HL-60/S4 treated with phorbol 12-myristate 13-acetate at 8.2 ng/mL for 4 days and 3 days (cell line): ENCODE measurements at regions not wholly inside any gene's neighbourhood (a gene's known extent, or its start where the extent isn't known, plus 50 kb on each side); places are given as distances from the start of the nearest gene placed in this dataset.

Experiments
- in situ Hi-C: fragments of 300-500 bp; cut with MboI; formaldehyde crosslinking; loops from 2 replicates; pipeline ENCODE4 v1.15.0; 2022; ENCODE audit warnings: low sequenced_read_pairs

DNA sequence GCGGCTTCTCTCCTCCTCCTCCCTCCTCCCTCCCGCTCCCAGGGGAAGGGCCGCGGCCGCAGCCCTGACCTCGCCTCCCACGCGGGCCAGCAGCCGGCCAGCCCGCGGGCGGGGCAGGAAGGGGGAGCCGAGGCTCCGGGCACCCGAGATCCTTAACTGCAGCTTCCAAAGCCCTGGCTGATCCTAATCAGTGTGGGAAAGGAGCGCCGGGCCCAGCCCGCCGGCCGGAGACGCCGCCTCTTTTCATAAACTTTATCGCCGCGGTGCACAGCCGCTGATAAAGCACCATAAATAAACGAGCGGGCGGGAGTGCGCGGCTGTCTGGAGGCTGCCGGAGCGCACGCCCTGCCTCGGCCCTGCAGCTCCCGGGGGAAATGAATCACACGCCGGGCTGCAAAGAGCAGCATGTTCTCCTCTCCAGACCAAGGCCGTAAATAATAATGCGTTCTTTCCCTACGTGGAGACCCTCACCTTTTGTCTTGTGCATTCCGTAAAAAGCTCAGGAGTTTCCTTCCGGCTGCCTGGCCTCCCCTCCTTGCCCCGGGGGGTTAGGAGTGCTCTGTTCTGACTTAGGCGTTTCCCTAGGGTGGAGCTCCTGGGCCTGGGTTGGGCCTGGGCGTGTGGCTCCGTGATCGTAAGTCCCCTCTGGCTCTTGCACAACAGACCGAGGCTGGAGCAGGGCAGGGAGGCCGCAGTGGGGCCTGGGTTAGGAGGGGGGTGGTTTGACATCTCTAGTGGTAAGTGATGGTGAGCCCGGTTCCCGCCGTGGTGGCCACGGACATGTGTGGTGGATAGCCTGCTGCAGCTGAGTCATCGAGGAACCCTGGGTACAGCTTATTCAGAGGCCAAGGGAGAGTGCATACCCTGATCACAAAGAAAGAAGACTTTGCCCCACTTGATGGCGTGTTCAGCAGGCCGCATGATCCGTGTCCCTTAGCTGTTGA is 132.6 kb upstream of the HES1 start:
- in situ Hi-C loops = no loop called here

GRCh38 chr3:194005930-194006501 is 129.9 kb upstream of the HES1 start:
- in situ Hi-C loops = no loop called here

- in situ Hi-C loops = no loop called here
These were observed 128.2 kb upstream of the HES1 start for GRCh38 chr3:194007592-194008337.

DNA sequence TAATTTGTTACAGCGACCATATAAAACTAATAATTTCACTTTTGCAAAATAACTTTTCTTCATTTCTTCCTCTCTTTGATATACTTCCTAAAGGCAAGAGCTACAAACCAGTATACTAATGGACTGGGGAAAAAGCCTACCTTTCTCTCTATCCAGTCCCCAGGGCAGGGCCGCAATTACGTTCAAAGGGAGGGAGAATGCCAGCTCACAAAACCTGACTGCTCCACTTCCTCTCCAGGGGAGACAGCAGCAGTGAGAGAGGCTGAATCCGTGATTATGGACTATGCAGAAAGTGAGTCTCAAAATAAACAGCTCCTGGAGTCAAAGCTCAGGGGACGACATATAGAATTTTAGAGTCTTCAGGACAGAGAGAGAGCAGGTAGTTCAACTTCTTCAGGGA is 126.9 kb upstream of the HES1 start:
- in situ Hi-C loops = no loop called here

- in situ Hi-C loops = no loop called here
These were observed 125.9 kb upstream of the HES1 start for GRCh38 chr3:194009892-194010533.

DNA sequence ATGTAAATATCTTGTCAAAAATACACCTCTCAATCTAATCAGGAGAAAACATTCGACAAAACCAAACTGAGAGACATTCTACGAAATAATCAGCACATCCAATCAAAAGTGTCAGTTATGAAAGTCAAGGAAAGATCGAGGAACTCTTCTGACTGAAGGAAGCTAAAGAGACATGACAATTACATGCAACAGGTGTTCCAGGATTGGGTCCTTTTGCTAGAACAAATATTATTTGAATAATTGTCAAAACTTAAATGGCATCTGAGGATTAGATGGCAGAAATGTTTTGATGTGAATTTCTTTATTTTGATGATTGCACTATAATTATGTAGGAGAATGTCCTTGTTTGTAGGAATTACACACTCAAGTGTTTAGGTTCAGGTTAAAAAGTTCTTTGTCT is 124.1 kb upstream of the HES1 start:
- in situ Hi-C loops = no loop called here

- in situ Hi-C loops = no loop called here
These were observed 122.0 kb upstream of the HES1 start for GRCh38 chr3:194013928-194014327.

- in situ Hi-C loops = no loop called here
These were observed 121.2 kb upstream of the HES1 start for GRCh38 chr3:194014756-194015155.

DNA sequence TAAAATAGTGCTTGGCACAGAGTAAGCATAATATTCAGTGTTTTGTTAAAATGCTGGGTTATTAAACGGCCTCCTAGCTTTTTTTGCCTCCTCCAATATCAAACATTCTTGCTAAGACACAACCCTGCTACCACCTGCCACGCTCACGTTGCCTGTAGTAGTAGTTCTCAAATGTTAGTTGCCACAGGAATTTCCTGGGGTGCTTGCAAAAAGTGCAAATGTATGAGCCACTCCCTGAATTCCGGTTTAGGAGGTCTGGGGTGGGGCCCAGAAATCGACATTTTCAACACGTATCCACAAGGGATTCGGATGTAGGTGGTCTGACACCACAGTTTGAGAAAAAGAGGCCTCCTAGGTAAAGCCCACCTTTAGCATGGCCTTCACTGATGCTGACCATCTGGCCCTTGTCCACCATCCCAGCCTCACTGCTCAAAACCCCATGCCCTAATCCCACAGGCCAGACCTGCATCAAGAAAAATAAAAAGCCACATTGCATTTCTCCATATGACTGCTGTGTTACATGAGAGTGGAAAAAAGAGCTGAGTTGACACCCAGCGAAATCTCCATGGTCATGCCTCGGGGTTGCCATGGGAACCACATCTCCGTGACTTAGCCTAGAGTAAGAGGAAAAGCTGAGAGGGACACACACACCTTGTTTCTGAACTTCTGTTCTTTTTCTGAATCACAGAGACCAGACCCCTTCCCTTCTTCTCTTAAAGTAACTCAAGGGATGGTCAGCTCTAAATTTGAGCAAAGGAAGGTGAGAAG is 116.4 kb upstream of the HES1 start:
- in situ Hi-C loops = no loop called here

GRCh38 chr3:194022052-194022451 is 113.9 kb upstream of the HES1 start:
- in situ Hi-C loops = no loop called here

DNA sequence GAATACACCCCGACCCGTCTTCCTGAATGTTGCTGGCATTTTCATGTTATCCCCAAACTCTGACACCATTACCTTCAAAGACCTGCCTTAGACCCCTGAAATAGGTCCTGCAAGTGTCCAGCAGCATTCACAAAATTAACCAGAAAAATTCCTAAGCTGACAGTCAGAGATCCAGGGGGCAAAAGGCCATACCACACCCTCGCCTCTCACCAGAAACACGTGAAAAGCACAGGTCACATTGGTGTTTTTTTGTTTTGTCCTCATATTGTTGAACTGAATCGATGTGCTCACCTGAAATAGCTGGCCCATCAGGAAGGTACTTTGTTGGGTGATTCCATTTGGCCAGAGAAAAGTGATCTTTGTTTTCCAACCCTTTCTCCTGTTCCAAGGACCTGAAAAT is 113.1 kb upstream of the HES1 start:
- in situ Hi-C loops = no loop called here

DNA sequence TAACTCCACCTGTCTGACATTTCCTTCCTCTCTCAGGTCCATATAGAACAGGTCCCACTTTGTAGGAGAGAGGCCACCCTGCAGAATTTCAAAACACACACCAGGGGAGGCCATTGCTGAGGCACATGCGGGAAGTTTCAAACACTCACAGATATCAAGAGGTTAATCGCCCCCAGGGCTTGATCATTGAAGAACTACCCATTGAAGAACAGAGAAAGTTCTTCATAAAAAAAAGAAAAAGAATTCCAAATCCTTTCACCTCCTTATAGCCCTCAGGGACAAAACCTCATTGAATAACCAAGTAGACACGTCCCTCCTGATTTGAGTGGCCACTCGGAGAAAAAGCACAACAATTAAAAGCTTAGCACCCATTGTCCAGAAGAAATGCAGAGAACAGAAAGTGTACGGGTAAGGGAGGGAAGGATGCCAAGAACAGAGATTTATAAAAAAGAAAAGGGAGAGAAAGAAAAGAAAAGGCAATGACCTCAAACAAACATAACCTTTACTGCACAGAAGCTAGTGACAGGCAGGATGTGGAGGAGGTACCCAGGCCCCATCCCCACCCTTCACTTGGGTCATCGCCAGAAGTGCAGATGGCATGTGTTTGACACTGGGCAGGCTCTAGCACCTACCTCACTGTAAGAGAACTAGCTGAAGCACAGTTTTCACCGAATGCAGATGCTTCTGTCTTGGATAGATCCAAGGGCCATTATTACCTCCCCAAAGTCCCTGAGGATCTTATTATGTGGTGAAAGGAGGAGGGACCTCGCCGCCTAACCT is 112.3 kb upstream of the HES1 start:
- in situ Hi-C loops = no loop called here

DNA sequence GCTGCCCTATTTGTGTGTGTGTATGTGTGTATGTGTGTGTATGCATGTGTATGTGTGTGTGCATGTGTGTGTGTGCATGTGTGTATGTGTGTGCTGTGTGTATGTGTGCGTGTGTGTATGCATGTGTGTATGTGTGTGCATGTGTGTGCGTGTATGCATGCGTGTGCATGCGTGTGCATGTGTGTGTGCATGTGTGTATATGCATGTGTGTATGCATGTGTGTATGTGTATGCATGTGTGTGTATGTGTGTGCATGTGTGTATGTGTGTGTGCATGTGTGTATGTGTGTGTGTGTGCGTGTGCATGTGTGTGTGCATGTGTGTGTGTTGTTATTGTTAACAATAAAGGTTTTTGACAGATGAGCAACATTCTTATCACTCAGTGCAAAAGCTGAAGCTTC is 110.8 kb upstream of the HES1 start:
- in situ Hi-C loops = no loop called here

- in situ Hi-C loops = no loop called here
These were observed 110.0 kb upstream of the HES1 start for GRCh38 chr3:194025951-194026350.

- in situ Hi-C loops = no loop called here
These were observed 107.4 kb upstream of the HES1 start for GRCh38 chr3:194028434-194029004.

- in situ Hi-C loops = no loop called here
These were observed 106.1 kb upstream of the HES1 start for GRCh38 chr3:194029846-194030245.

DNA sequence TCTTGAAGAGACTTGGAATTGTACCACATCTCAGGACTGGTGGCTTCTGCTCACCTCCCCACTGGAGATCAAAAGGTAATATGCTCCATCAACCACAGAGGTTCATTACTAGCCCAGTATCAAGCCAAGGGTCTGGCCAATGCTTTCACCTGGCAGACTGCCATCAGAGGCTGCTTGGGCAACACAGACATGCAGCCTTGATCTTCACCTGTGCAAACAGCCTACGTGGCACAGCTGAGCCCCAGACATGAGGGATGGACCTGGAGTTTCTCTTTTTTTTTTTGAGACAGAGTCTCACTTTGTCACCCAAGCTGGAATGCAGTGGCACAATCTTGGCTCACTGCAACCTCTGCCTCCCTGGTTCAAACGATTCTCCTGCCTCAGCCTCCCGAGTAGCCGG is 105.6 kb upstream of the HES1 start:
- in situ Hi-C loops = no loop called here

DNA sequence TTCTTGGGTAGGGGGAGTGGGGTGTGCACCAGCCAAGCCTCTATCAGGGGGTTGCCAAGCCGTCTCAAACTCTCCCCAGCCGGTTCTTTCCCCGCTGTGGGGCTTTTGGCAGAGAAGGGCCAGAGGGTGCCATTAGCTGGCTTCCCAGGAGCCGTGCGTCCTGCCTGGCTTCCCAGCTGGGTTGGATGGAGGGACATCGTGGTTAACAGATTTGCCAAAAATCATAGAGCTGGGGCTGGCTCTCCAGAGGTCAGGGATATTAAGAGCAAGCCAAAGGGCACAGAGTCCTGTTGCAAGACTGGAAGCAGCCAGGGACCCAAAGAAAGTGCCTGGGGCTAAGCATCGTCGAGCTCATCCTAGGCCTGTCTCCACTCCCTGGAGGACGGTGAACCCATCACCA is 104.6 kb upstream of the HES1 start:
- in situ Hi-C loops = no loop called here

- in situ Hi-C loops = no loop called here
These were observed 103.9 kb upstream of the HES1 start for GRCh38 chr3:194031867-194032635.
